ENCODE measurements at regions not wholly inside any gene's neighbourhood (a gene's known extent, or its start where the extent isn't known, plus 50 kb on each side); places are given as distances from the start of the nearest gene placed in this dataset.
"Not testable (repeated sequence)": the region's sequence is repeated elsewhere in the genome, so short reads cannot be mapped to it uniquely, and the experiment has no call there.

- Mint-ChIP-seq H3K36me3 (no peaks in the 10 kb centered on the region), H3K27ac (no peak overlapping the region), H3K4me3 (no peak overlapping the region), H3K27me3 (no peaks in the 10 kb centered on the region), H3K4me1 (ENCODE audit: unreplicated experiment) (no peaks in the 10 kb centered on the region), H3K9me3 (peaks cover 5% of the 10 kb centered on the region)
- no peak for DNase-seq (ENCODE audit: extremely low spot score, unreplicated experiment)
- TF ChIP-seq, protein P1, sequence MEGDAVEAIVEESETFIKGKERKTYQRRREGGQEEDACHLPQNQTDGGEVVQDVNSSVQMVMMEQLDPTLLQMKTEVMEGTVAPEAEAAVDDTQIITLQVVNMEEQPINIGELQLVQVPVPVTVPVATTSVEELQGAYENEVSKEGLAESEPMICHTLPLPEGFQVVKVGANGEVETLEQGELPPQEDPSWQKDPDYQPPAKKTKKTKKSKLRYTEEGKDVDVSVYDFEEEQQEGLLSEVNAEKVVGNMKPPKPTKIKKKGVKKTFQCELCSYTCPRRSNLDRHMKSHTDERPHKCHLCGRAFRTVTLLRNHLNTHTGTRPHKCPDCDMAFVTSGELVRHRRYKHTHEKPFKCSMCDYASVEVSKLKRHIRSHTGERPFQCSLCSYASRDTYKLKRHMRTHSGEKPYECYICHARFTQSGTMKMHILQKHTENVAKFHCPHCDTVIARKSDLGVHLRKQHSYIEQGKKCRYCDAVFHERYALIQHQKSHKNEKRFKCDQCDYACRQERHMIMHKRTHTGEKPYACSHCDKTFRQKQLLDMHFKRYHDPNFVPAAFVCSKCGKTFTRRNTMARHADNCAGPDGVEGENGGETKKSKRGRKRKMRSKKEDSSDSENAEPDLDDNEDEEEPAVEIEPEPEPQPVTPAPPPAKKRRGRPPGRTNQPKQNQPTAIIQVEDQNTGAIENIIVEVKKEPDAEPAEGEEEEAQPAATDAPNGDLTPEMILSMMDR (conservative IDR thresholded peaks at IDR 0.05) = no peak
Measured at GRCh38 chrX:87403551-87403950, 114.1 kb upstream of the KLHL4 start.

GRCh38 chrX:87409113-87409841 is 108.3 kb upstream of the KLHL4 start:
- no peak overlapping the region for H3K4me3 Mint-ChIP-seq

GRCh38 chrX:87425618-87426017 is 92.0 kb upstream of the KLHL4 start:
- no peaks in the 10 kb centered on the region for H3K9me3 Mint-ChIP-seq
- H3K36me3 Mint-ChIP-seq = no peaks in the 10 kb centered on the region
- TF ChIP-seq, protein P1 (conservative IDR thresholded peaks at IDR 0.05) = no peak
- H3K27me3 Mint-ChIP-seq = no peaks in the 10 kb centered on the region
- no peak for DNase-seq (ENCODE audit: extremely low spot score, unreplicated experiment)
- H3K4me3 Mint-ChIP-seq = no peak overlapping the region
- H3K4me1 Mint-ChIP-seq (ENCODE audit: unreplicated experiment) = no peaks in the 10 kb centered on the region
- H3K27ac Mint-ChIP-seq = no peak overlapping the region

More at GRCh38 chrX:87409113-87409841, 108.3 kb upstream of the KLHL4 start:
- Mint-ChIP-seq H3K36me3 (no peaks in the 10 kb centered on the region), H3K4me1 (ENCODE audit: unreplicated experiment) (peaks cover 5% of the 10 kb centered on the region), H3K9me3 (no peaks in the 10 kb centered on the region), H3K27me3 (no peaks in the 10 kb centered on the region), H3K27ac (peak overlapping the region; percentile 58)
- TF ChIP-seq, protein P1 (conservative IDR thresholded peaks at IDR 0.05) = no peak
- no peak for DNase-seq (ENCODE audit: extremely low spot score, unreplicated experiment)

GRCh38 chrX:87434618-87435017 is 83.0 kb upstream of the KLHL4 start:
- H3K9me3 Mint-ChIP-seq = no peaks in the 10 kb centered on the region
- TF ChIP-seq, protein P1 (conservative IDR thresholded peaks at IDR 0.05) = no peak
- no peak overlapping the region for H3K4me3 Mint-ChIP-seq
- H3K36me3 Mint-ChIP-seq = no peaks in the 10 kb centered on the region
- no peaks in the 10 kb centered on the region for H3K4me1 Mint-ChIP-seq (ENCODE audit: unreplicated experiment)
- H3K27ac Mint-ChIP-seq = no peak overlapping the region
- no peaks in the 10 kb centered on the region for H3K27me3 Mint-ChIP-seq
- DNase-seq (ENCODE audit: extremely low spot score, unreplicated experiment) = no peak

- not testable (repeated sequence) for H3K4me1 Mint-ChIP-seq (ENCODE audit: unreplicated experiment); DNase-seq (ENCODE audit: extremely low spot score, unreplicated experiment); H3K27me3 Mint-ChIP-seq; H3K9me3 Mint-ChIP-seq; H3K4me3 Mint-ChIP-seq; H3K27ac Mint-ChIP-seq; H3K36me3 Mint-ChIP-seq
Measured at GRCh38 chrX:87448613-87449012, 69.0 kb upstream of the KLHL4 start.

DNA sequence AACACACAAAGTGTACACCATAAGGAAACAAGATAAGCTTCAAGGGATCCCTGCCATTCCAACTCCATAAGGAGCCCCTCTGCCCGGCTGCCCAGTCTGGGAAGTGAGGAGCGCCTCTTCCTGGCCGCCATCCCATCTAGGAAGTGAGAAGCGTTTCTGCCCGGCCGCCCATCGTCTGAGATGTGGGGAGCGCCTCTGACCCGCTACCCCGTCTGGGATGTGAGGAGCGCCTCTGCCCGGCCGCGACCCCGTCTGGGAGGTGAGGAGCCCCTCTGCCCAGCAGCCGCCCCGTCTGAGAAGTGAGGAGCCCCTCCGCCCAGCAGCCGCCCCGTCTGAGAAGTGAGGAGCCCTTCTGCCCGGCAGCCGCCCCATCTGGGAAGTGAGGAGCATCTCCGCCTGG is 51.8 kb upstream of the KLHL4 start:
- DNase-seq (ENCODE audit: extremely low spot score, unreplicated experiment); H3K36me3 Mint-ChIP-seq; H3K9me3 Mint-ChIP-seq; H3K27ac Mint-ChIP-seq; H3K4me1 Mint-ChIP-seq (ENCODE audit: unreplicated experiment); H3K4me3 Mint-ChIP-seq; H3K27me3 Mint-ChIP-seq: not testable (repeated sequence)

Data from type B pancreatic cell (in vitro differentiated cells).